A673 (cell line): ENCODE measurements at regions not wholly inside any gene's neighbourhood (a gene's known extent, or its start where the extent isn't known, plus 50 kb on each side); places are given as distances from the start of the nearest gene placed in this dataset.

Experiments used
- BruUV-seq: library from RNA; stranded (reverse); fragments of 400-500 nt; replicated peaks from 2 replicates; lab custom pipeline; 2021; lab: Mats Ljungman, UMichigan
- CTCF ChIA-PET: fragments of 300-600 bp; sonication (Branson Sonifier 250); formaldehyde crosslinking; loops from one replicate; lab custom pipeline; 2022; ENCODE audit warnings: antibody characterized with exemption; lab: Charles Lee
- POLR2A ChIA-PET: fragments of 300-600 bp; sonication (Branson Sonifier 250); formaldehyde crosslinking; loops from one replicate; lab custom pipeline; 2022; ENCODE audit warnings: antibody characterized with exemption; ENCODE audit not compliant: low non-redundant PET; lab: Charles Lee
- DNase-seq: peaks from one replicate; pipeline ENCODE4 v3.0.0-alpha.2; 2015; ENCODE audit warnings: low spot score
- H3K27ac ChIP-seq: fragments of 200-600 bp; sonication (generic); 2 replicates; pipeline ENCODE4 v1.5.1; 2016; ENCODE audit warnings: mixed run types, low read depth, mild to moderate bottlenecking, mixed read lengths, antibody characterized with exemption, low read length; ENCODE audit not compliant: poor library complexity, severe bottlenecking
- H3K27me3 ChIP-seq: fragments of 200-600 bp; sonication (generic); replicated peaks from 2 replicates; pipeline ENCODE4 v1.6.1; 2017; ENCODE audit warnings: mixed run types, low read depth, mild to moderate bottlenecking, mixed read lengths, antibody characterized with exemption, low read length; ENCODE audit not compliant: insufficient read depth, poor library complexity
- H3K36me3 ChIP-seq: fragments of 200-600 bp; sonication (generic); 2 replicates; pipeline ENCODE4 v1.6.1; 2016; ENCODE audit warnings: mixed run types, mild to moderate bottlenecking, mixed read lengths, antibody characterized with exemption, low read length; ENCODE audit not compliant: insufficient read depth, poor library complexity, severe bottlenecking
- H3K4me1 ChIP-seq: fragments of 200-600 bp; sonication (generic); 2 replicates; pipeline ENCODE4 v1.6.1; 2017; ENCODE audit warnings: mixed run types, mild to moderate bottlenecking, mixed read lengths, antibody characterized with exemption, low read length; ENCODE audit not compliant: insufficient read depth, poor library complexity, severe bottlenecking
- H3K4me3 ChIP-seq: fragments of 200-600 bp; sonication (generic); 2 replicates; pipeline ENCODE4 v1.5.1; 2016; ENCODE audit warnings: low read depth, mixed run types, mild to moderate bottlenecking, mixed read lengths, low read length; ENCODE audit not compliant: poor library complexity, severe bottlenecking
- H3K9me3 ChIP-seq: fragments of 200-600 bp; sonication (generic); 2 replicates; pipeline ENCODE4 v1.6.1; 2016; ENCODE audit warnings: mixed run types, low read depth, mild to moderate bottlenecking, mixed read lengths, antibody characterized with exemption, low read length; ENCODE audit not compliant: poor library complexity, severe bottlenecking
- EZH2 ChIP-seq: fragments of 200-600 bp; sonication (generic); IDR thresholded peaks from 2 replicates; pipeline ENCODE4 v1.6.1; 2017; ENCODE audit warnings: borderline replicate concordance, low read depth, mild to moderate bottlenecking, mixed read lengths, antibody characterized with exemption, low read length; ENCODE audit not compliant: poor library complexity, severe bottlenecking
- intact Hi-C: fragments of 100-400 bp; cut with micrococcal nuclease; formaldehyde crosslinking; loops from one replicate; pipeline ENCODE4 v1.10.0; 2022; ENCODE audit not compliant: unreplicated experiment
- TF ChIP-seq, protein P1 (sequence below): fragments of 300-800, 200-600 bp; sonication (generic); conservative IDR thresholded peaks from 2 replicates; pipeline ENCODE4 v1.5.1; 2017; ENCODE audit warnings: low read depth, mild to moderate bottlenecking, antibody characterized with exemption, low read length, moderate library complexity, mixed read lengths

- intact Hi-C loops, result no loop called here
- Histone ChIP-seq H3K27ac (no peak overlapping the region), H3K27me3 (no peaks in the 10 kb centered on the region), H3K4me1 (peaks cover under 1% of the 10 kb centered on the region), H3K4me3 (no peak overlapping the region), H3K36me3 (no peaks in the 10 kb centered on the region), H3K9me3 (no peaks in the 10 kb centered on the region)
- ChIA-PET POLR2A (no interaction called here), CTCF (no interaction called here)
- TF ChIP-seq, protein P1, sequence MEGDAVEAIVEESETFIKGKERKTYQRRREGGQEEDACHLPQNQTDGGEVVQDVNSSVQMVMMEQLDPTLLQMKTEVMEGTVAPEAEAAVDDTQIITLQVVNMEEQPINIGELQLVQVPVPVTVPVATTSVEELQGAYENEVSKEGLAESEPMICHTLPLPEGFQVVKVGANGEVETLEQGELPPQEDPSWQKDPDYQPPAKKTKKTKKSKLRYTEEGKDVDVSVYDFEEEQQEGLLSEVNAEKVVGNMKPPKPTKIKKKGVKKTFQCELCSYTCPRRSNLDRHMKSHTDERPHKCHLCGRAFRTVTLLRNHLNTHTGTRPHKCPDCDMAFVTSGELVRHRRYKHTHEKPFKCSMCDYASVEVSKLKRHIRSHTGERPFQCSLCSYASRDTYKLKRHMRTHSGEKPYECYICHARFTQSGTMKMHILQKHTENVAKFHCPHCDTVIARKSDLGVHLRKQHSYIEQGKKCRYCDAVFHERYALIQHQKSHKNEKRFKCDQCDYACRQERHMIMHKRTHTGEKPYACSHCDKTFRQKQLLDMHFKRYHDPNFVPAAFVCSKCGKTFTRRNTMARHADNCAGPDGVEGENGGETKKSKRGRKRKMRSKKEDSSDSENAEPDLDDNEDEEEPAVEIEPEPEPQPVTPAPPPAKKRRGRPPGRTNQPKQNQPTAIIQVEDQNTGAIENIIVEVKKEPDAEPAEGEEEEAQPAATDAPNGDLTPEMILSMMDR, result no peak
- no peak for TF ChIP-seq EZH2
- peak; percentile 38 for DNase-seq
- BruUV-seq, result no TSS peak
Measured at GRCh38 chr9:29044959-29045358, 1471.7 kb upstream of the C9orf72 start.

GRCh38 chr9:29060041-29060440 lies 1486.8 kb upstream of the C9orf72 start:
- Histone ChIP-seq H3K4me3 (no peak overlapping the region), H3K4me1 (no peaks in the 10 kb centered on the region), H3K27me3 (no peaks in the 10 kb centered on the region), H3K27ac (peak overlapping the region; percentile 34), H3K9me3 (no peaks in the 10 kb centered on the region), H3K36me3 (no peaks in the 10 kb centered on the region)
- TF ChIP-seq EZH2, result no peak
- TF ChIP-seq, protein P1, result no peak
- ChIA-PET CTCF (no interaction called here), POLR2A (no interaction called here)
- DNase-seq, result no peak
- no TSS peak for BruUV-seq
- intact Hi-C loops, result no loop called here

DNA sequence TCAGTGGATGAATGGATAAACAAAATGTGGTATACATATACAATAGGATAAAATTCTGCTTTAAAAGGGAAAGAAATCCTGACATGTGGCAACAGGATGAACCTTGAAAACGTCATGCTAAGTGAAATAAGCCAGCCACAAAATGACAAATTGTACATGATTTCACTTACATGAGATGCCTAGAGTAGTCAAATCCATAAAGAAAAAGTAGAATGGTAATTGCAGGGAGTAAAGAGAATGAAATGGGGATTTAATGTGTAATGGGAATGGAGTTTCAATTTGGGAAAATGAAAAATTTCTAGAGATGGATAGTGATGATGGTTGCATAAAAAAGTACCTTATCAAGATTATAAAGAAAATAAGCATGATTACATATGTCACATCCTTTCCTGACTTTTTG lies 1489.2 kb upstream of the C9orf72 start:
- intact Hi-C loops, result no loop called here
- ChIA-PET CTCF (no interaction called here), POLR2A (no interaction called here)
- Histone ChIP-seq H3K27ac (no peak overlapping the region), H3K4me3 (no peak overlapping the region), H3K36me3 (no peaks in the 10 kb centered on the region), H3K9me3 (no peaks in the 10 kb centered on the region), H3K4me1 (no peaks in the 10 kb centered on the region), H3K27me3 (no peaks in the 10 kb centered on the region)
- DNase-seq, result no peak
- TF ChIP-seq, protein P1, result no peak
- no peak for TF ChIP-seq EZH2
- no TSS peak for BruUV-seq
